Activated T-cell treated with anti-CD3 and anti-CD28 coated beads, Interleukin-2, amount 50 U/mL, for 4 hours (primary cell): ENCODE measurements at regions not wholly inside any gene's neighbourhood (a gene's known extent, or its start where the extent isn't known, plus 50 kb on each side); places are given as distances from the start of the nearest gene placed in this dataset.

Experiments used
- ATAC-seq, 2 donors: fragments of 200-7000 bp; cut with Tn5 transposase; one replicate each; pipeline ENCODE4 v1.10.0; 2021
- DNase-seq: peaks from one replicate; pipeline ENCODE4 v3.0.0-alpha.2; 2020
- H3K27me3 Mint-ChIP-seq: one replicate; pipeline ENCODE4 v1.8.0; 2021; ENCODE audit warnings: low read depth, mixed read lengths
- H3K36me3 Mint-ChIP-seq: one replicate; pipeline ENCODE4 v1.8.0; 2022; ENCODE audit warnings: mixed read lengths; ENCODE audit not compliant: insufficient read depth
- H3K4me1 Mint-ChIP-seq: one replicate; pipeline ENCODE4 v1.8.0; 2021; ENCODE audit warnings: low read depth, mixed read lengths
- H3K4me3 Mint-ChIP-seq: one replicate; pipeline ENCODE4 v1.8.0; 2021; ENCODE audit warnings: mild to moderate bottlenecking, moderate library complexity, mixed read lengths
- H3K9me3 Mint-ChIP-seq: one replicate; pipeline ENCODE4 v1.8.0; 2021; ENCODE audit warnings: mixed read lengths

- no peak overlapping the region for H3K4me3 Mint-ChIP-seq
- no peaks in the 10 kb centered on the region for H3K9me3 Mint-ChIP-seq
- no peaks in the 10 kb centered on the region for H3K36me3 Mint-ChIP-seq
- DNase-seq (no peak), ATAC-seq (no peak)
- no peaks in the 10 kb centered on the region for H3K4me1 Mint-ChIP-seq
- H3K27me3 Mint-ChIP-seq = no peaks in the 10 kb centered on the region
Measured at GRCh38 chr12:46492471-46493085, 120.0 kb upstream of the SLC38A2 start.

DNA sequence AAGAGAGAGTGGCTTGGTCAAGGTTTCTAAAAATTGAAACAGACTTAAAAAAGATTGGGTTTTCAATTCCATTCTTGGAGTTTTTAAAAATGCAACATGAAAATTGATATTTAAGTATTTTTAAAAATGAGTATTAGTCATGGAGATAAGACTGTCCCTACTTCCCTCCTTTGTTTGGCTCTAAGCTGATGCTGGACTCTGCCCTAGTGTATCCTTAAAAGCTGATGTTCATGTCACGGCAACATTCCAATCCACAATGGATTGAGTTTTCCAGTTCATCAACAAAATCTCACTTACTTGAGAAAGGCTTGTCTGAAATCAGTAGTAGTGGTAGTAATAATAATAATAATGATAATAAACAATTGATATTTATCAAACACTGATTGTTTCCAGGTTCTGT is 119.0 kb upstream of the SLC38A2 start:
- DNase-seq = no peak
- H3K9me3 Mint-ChIP-seq = no peaks in the 10 kb centered on the region
- no peaks in the 10 kb centered on the region for H3K36me3 Mint-ChIP-seq
- no peak for ATAC-seq
- H3K27me3 Mint-ChIP-seq = no peaks in the 10 kb centered on the region
- no peak overlapping the region for H3K4me3 Mint-ChIP-seq
- no peaks in the 10 kb centered on the region for H3K4me1 Mint-ChIP-seq

GRCh38 chr12:46490635-46491034 is 118.1 kb upstream of the SLC38A2 start:
- Mint-ChIP-seq H3K36me3 (no peaks in the 10 kb centered on the region), H3K4me3 (no peak overlapping the region), H3K9me3 (no peaks in the 10 kb centered on the region), H3K27me3 (no peaks in the 10 kb centered on the region), H3K4me1 (no peaks in the 10 kb centered on the region)
- ATAC-seq (no peak), DNase-seq (no peak)

DNA sequence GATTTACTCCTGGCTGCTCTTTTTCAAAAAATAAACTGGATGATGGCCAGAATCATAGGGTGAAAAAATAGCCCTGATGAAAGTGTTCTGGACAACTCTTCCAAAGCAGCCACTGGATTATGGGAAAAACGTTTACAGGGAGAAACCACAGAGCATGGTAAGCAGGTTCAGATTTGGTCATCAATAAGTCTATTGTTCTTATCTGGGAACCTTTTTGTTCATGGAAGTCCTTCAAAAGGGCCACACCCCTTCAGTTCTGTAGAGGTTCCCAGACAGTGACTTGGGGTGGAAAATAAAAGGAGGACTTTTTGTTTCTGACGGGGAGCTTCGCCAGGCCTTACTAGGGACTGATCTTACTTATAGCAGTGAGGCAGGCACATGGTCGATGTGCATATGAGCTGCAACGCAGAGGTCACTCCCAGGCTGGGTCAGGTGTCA is 117.4 kb upstream of the SLC38A2 start:
- Mint-ChIP-seq H3K4me1 (no peaks in the 10 kb centered on the region), H3K4me3 (no peak overlapping the region), H3K27me3 (no peaks in the 10 kb centered on the region), H3K9me3 (no peaks in the 10 kb centered on the region), H3K36me3 (no peaks in the 10 kb centered on the region)
- ATAC-seq = no peak
- DNase-seq = no peak

DNA sequence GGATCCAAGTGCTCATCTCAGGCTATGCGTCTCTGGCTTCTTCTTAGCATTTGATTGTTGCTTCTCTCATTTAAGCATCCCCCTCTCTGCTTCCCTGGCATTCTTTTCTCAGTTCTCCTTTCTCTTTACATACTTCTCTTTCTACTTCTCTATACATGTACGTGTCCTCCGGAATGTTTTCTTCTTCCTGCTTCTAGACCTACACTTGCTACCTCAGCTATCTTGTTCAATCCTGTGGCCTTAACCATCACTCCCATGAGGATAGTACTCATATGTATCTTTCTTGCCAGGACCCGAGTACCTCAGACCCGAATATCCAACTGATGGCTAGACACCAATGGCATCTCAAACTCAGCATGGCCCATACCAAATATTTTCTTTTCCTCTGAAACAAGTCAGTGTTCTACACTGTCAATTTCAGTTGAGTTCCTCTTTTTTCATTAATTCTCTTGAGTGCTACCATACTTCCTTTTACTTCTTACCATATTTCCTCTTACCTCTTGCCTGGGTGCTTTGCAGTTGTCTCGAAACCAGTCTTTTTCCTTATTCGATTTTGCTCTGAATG is 115.1 kb upstream of the SLC38A2 start:
- Mint-ChIP-seq H3K27me3 (no peaks in the 10 kb centered on the region), H3K36me3 (no peaks in the 10 kb centered on the region), H3K4me1 (no peaks in the 10 kb centered on the region), H3K9me3 (no peaks in the 10 kb centered on the region), H3K4me3 (no peak overlapping the region)
- DNase-seq (no peak), ATAC-seq (no peak)

DNA sequence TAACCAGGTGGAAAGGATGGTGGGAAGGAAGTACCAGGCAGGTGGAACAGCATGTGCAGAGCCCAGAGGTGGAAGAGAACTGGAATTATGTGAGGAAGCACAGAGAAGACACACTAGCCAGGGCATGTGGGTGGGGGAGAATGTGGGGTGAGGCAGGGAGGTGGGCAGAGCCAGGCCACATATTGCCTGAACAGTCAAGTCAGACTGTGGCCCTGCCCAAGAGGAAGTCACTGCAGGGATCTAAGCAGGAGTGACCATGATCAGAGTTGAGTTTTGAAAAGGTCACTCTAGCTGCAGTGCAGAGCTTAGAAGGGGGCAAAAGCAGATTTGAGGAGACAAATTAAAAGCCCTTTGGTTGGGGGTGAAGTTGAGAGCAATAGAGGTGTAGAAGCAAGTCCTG is 114.0 kb upstream of the SLC38A2 start:
- no peak overlapping the region for H3K4me3 Mint-ChIP-seq
- H3K9me3 Mint-ChIP-seq = no peaks in the 10 kb centered on the region
- H3K27me3 Mint-ChIP-seq = no peaks in the 10 kb centered on the region
- H3K36me3 Mint-ChIP-seq = no peaks in the 10 kb centered on the region
- ATAC-seq = no peak
- no peaks in the 10 kb centered on the region for H3K4me1 Mint-ChIP-seq
- no peak for DNase-seq

GRCh38 chr12:46485853-46486252 is 113.3 kb upstream of the SLC38A2 start:
- ATAC-seq = no peak
- H3K4me3 Mint-ChIP-seq = no peak overlapping the region
- DNase-seq = no peak
- H3K9me3 Mint-ChIP-seq = no peaks in the 10 kb centered on the region
- H3K36me3 Mint-ChIP-seq = no peaks in the 10 kb centered on the region
- H3K27me3 Mint-ChIP-seq = no peaks in the 10 kb centered on the region
- no peaks in the 10 kb centered on the region for H3K4me1 Mint-ChIP-seq

- Mint-ChIP-seq H3K27me3 (no peaks in the 10 kb centered on the region), H3K36me3 (no peaks in the 10 kb centered on the region), H3K9me3 (no peaks in the 10 kb centered on the region), H3K4me3 (no peak overlapping the region), H3K4me1 (no peaks in the 10 kb centered on the region)
- DNase-seq (no peak), ATAC-seq (no peak)
Measured at GRCh38 chr12:46484396-46485061, 112.0 kb upstream of the SLC38A2 start.

GRCh38 chr12:46483572-46484395 is 111.2 kb upstream of the SLC38A2 start:
- Mint-ChIP-seq H3K36me3 (no peaks in the 10 kb centered on the region), H3K4me3 (no peak overlapping the region), H3K9me3 (no peaks in the 10 kb centered on the region), H3K27me3 (no peaks in the 10 kb centered on the region), H3K4me1 (no peaks in the 10 kb centered on the region)
- ATAC-seq (no peak), DNase-seq (no peak)

GRCh38 chr12:46480724-46481123 is 108.2 kb upstream of the SLC38A2 start:
- H3K4me3 Mint-ChIP-seq = no peak overlapping the region
- no peaks in the 10 kb centered on the region for H3K27me3 Mint-ChIP-seq
- no peaks in the 10 kb centered on the region for H3K36me3 Mint-ChIP-seq
- DNase-seq (no peak), ATAC-seq (no peak)
- H3K4me1 Mint-ChIP-seq = no peaks in the 10 kb centered on the region
- no peaks in the 10 kb centered on the region for H3K9me3 Mint-ChIP-seq

- Mint-ChIP-seq H3K4me1 (no peaks in the 10 kb centered on the region), H3K27me3 (no peaks in the 10 kb centered on the region), H3K4me3 (no peak overlapping the region), H3K9me3 (no peaks in the 10 kb centered on the region), H3K36me3 (no peaks in the 10 kb centered on the region)
- DNase-seq = no peak
- no peak for ATAC-seq
Measured at GRCh38 chr12:46480316-46480715, 107.7 kb upstream of the SLC38A2 start.

DNA sequence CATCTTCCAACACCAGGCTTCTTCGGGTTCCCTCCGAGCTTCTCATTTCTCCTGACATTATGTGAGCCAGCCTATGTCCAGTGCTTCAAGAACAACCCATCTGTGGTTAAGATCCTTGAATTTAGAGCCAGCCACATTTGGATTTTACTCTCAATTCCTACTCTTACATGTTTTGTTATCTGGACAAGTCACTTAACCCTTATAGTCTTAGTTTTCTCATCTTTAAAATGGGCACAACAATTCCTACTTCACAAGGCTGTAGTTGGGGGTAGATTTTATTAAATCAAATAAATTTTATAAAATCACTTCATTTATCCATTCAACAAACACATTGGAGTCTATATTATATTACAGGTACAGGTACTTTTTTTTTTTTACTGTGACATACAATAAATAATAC is 105.5 kb upstream of the SLC38A2 start:
- Mint-ChIP-seq H3K36me3 (no peaks in the 10 kb centered on the region), H3K4me3 (no peak overlapping the region), H3K4me1 (peaks cover 5% of the 10 kb centered on the region), H3K27me3 (no peaks in the 10 kb centered on the region), H3K9me3 (no peaks in the 10 kb centered on the region)
- DNase-seq (no peak), ATAC-seq (no peak)

DNA sequence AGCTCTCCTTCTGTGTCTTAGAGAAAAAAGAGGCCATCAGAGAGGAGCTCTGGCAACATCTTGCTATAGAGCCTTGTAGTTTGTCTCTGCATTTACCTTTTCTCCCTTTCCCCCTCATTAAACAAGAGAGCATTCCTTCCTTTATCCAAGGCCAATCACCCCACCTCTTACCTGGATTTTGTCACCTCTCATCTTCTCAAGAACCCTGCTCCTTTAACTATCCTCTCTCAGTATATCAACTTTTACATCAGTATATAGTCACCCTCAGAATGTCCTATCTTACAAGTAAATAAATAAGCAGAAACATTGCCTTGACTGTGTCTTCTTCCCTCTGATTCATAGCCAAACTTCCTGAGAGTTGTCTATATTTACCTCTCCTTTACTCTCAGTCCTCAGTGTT is 105.0 kb upstream of the SLC38A2 start:
- H3K4me3 Mint-ChIP-seq = no peak overlapping the region
- no peaks in the 10 kb centered on the region for H3K36me3 Mint-ChIP-seq
- peaks cover 5% of the 10 kb centered on the region for H3K4me1 Mint-ChIP-seq
- no peak for DNase-seq
- H3K27me3 Mint-ChIP-seq = no peaks in the 10 kb centered on the region
- no peaks in the 10 kb centered on the region for H3K9me3 Mint-ChIP-seq
- no peak for ATAC-seq

DNA sequence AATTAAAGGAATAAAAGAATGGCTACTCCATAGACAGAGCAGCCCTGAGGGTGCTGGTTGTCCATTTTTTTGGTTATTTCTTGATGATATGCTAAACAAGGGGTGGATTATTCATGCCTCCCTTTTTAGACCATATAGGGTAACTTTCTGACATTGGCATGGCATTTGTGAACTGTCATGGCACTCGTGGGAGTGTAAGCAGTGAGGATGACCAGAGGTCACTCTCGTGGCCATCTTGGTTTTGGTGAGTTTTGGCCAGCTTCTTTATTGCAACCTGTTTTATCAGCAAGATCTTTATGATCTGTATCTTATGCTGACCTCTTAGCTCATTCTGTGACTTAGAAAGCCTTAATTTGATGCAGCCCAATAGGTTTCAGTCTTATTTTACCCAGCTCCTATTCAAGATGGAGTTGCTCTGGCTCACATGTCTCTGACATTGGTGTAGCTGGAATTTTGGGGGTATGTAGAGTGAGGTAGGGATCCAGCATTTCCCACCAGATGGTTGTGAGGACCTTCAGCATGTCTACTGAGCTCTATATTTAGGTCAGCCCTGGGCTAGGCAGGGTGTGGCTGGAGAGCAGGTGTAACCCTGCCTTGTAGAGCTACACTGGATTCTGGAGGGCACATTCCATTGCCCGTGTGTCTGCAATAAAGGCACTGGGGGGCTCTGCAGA is 103.5 kb upstream of the SLC38A2 start:
- DNase-seq = no peak
- H3K4me1 Mint-ChIP-seq = peaks cover 8% of the 10 kb centered on the region
- H3K36me3 Mint-ChIP-seq = no peaks in the 10 kb centered on the region
- H3K27me3 Mint-ChIP-seq = no peaks in the 10 kb centered on the region
- ATAC-seq = no peak
- H3K4me3 Mint-ChIP-seq = no peak overlapping the region
- no peaks in the 10 kb centered on the region for H3K9me3 Mint-ChIP-seq
